ENCODE measurements at regions not wholly inside any gene's neighbourhood (a gene's known extent, or its start where the extent isn't known, plus 50 kb on each side); places are given as distances from the start of the nearest gene placed in this dataset.

- in situ Hi-C loops (cut with HindIII; ENCODE audit: extremely low pct_ligation_motif_present, low pct_unique_long_range_greater_than_20kb), result no loop called here
- POLR2A ChIA-PET, result no interaction called here
Measured at GRCh38 chr6:105568142-105568541, 165.3 kb upstream of the PREP start.

GRCh38 chr6:105567140-105567539 lies 164.3 kb upstream of the PREP start:
- Histone ChIP-seq H3K9ac (ENCODE audit: insufficient read depth, low read depth, low read length) (no peak overlapping the region), H3K4me2 (ENCODE audit: low read depth, low read length) (no peak overlapping the region), H2AFZ (ENCODE audit: low read length) (no peak overlapping the region), H3K79me2 (ENCODE audit: insufficient read depth, low read length) (no peaks in the 10 kb centered on the region), H3K27ac (ENCODE audit: extremely low read length, insufficient read depth, low read length) (no peak overlapping the region), H3K4me1 (ENCODE audit: insufficient read depth, low read length) (peaks cover 10% of the 10 kb centered on the region), H3K36me3 (replicated peaks in 1 of 2; ENCODE audit: control insufficient read depth in 1 of 2, insufficient read depth in 2 of 2, low read length in 2 of 2) (no peaks in the 10 kb centered on the region), H3K9me3 (ENCODE audit: low read length) (no peaks in the 10 kb centered on the region), H4K20me1 (ENCODE audit: insufficient read depth, low read length) (no peaks in the 10 kb centered on the region), H3K27me3 (ENCODE audit: control insufficient read depth in 1 of 2, insufficient read depth in 2 of 2, low read length in 2 of 2) (peaks cover 0 to 9% of the 10 kb centered on the region in 2 experiments; a peak in 2 of 5 replicates), H3K4me3 (replicated peaks in 1 of 3; ENCODE audit: insufficient read depth in 1 of 3, low read depth in 2 of 3, low read length in 3 of 3) (no peak overlapping the region)
- no peak for FAIRE-seq
- TF ChIP-seq THYN1 (CRISPR knock-in tag; IDR thresholded peaks at IDR 0.05; ENCODE audit: borderline replicate concordance, low read depth), result no peak
- TF ChIP-seq ZNF414 (CRISPR knock-in tag; IDR thresholded peaks at IDR 0.05), result no peak
- no peak for TF ChIP-seq SP2 (CRISPR knock-in tag; IDR thresholded peaks at IDR 0.05)
- no peak for TF ChIP-seq ARID3A (IDR thresholded peaks at IDR 0.05; ENCODE audit: low read depth, low read length)
- TF ChIP-seq TCF7 (IDR thresholded peaks at IDR 0.05; ENCODE audit: low read depth), result no peak
- no peak for TF ChIP-seq FOXA1 (IDR thresholded peaks at IDR 0.05)
- TF ChIP-seq FOXA1 (CRISPR knock-in tag; IDR thresholded peaks at IDR 0.05), result no peak
- no peak for DNase-seq (ENCODE audit: low spot score)
- ATAC-seq, result no peak
- BruUV-seq (replicated peaks), result no TSS peak
- 49% methylated on average over 4 of the region's 4 CpGs for WGBS (ENCODE audit: low lambda C conversion rate)
- in situ Hi-C loops (cut with HindIII; ENCODE audit: extremely low pct_ligation_motif_present, low pct_unique_long_range_greater_than_20kb) (no loop called here), intact Hi-C loops (cut with micrococcal nuclease; ENCODE audit: unreplicated experiment) (no loop called here)
- POLR2A ChIA-PET, result no interaction called here
- CTCF ChIA-PET (ENCODE audit: low intra/inter-chr PET ratio, low total read pairs), result no interaction called here

More at GRCh38 chr6:105568142-105568541, 165.3 kb upstream of the PREP start:
- intact Hi-C loops (cut with micrococcal nuclease; ENCODE audit: unreplicated experiment), result no loop called here
- no peaks in the 10 kb centered on the region for H3K9me3 ChIP-seq (ENCODE audit: low read length)
- peaks cover 0 to 9% of the 10 kb centered on the region in 2 experiments; a peak in 2 of 5 replicates for H3K27me3 ChIP-seq (ENCODE audit: control insufficient read depth in 1 of 2, insufficient read depth in 2 of 2, low read length in 2 of 2)
- no TSS peak for BruUV-seq (replicated peaks)
- no peak for ATAC-seq
- H3K9ac ChIP-seq (ENCODE audit: insufficient read depth, low read depth, low read length), result no peak overlapping the region
- H3K4me1 ChIP-seq (ENCODE audit: insufficient read depth, low read length), result peaks cover 10% of the 10 kb centered on the region
- H3K4me3 ChIP-seq (replicated peaks in 1 of 3; ENCODE audit: insufficient read depth in 1 of 3, low read depth in 2 of 3, low read length in 3 of 3), result no peak overlapping the region
- no peaks in the 10 kb centered on the region for H4K20me1 ChIP-seq (ENCODE audit: insufficient read depth, low read length)
- CTCF ChIA-PET (ENCODE audit: low intra/inter-chr PET ratio, low total read pairs), result no interaction called here
- H3K27ac ChIP-seq (ENCODE audit: extremely low read length, insufficient read depth, low read length), result no peak overlapping the region
- no peaks in the 10 kb centered on the region for H3K79me2 ChIP-seq (ENCODE audit: insufficient read depth, low read length)
- TF ChIP-seq ZNF354B (CRISPR knock-in tag; IDR thresholded peaks at IDR 0.05) (no peak), KDM4B (CRISPR knock-in tag; IDR thresholded peaks at IDR 0.05) (no peak), ZNF3 (CRISPR knock-in tag; IDR thresholded peaks at IDR 0.05) (no peak), THAP8 (CRISPR knock-in tag; IDR thresholded peaks at IDR 0.05; ENCODE audit: borderline replicate concordance) (no peak), THYN1 (CRISPR knock-in tag; IDR thresholded peaks at IDR 0.05; ENCODE audit: borderline replicate concordance, low read depth) (no peak), ARNT (IDR thresholded peaks at IDR 0.05) (no peak), TGIF2 (CRISPR knock-in tag; IDR thresholded peaks at IDR 0.05) (no peak)
- DNase-seq (ENCODE audit: low spot score), result no peak
- no peak overlapping the region for H3K4me2 ChIP-seq (ENCODE audit: low read depth, low read length)
- WGBS (ENCODE audit: low lambda C conversion rate), result 3% methylated on average over 2 of the region's 2 CpGs
- no peak overlapping the region for H2AFZ ChIP-seq (ENCODE audit: low read length)
- no peaks in the 10 kb centered on the region for H3K36me3 ChIP-seq (replicated peaks in 1 of 2; ENCODE audit: control insufficient read depth in 1 of 2, insufficient read depth in 2 of 2, low read length in 2 of 2)
- no peak for FAIRE-seq
